ENCODE measurements at regions not wholly inside any gene's neighbourhood (a gene's known extent, or its start where the extent isn't known, plus 50 kb on each side); places are given as distances from the start of the nearest gene placed in this dataset.

DNA sequence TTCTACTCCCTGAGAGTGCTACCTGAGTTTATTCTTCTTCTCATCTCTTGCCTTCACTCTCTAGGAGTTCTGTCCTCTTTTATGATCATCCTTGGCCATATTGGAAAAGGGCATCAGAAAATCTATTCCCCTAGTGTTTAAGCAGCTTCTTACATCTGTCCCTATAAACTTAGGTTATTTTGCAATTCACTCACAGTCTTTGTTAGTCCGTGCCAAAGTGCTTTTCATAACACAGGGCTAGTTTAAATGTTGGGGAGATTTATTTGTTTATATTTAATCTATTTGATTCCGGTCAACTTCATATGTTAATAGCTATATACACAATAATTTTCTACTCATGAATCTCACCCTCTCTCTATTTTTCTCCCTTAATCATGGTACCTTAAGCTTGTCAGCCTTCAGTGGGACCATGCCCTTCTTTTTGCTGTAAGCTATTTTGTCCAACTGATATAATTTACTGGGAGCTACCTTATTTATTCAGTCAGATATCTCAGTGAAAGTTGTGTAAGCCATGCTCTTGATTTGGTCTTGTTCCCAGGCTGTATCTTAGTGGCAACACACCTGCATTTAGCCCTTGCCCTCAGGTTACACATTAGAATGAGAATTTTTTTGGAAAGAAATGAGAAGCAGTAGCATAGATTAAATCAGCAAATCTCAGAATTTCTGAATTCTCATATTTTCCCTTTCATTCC is 106.3 kb upstream of the SMYD2 start:
- H3K4me3 ChIP-seq, result no peak overlapping the region
- H3K27ac ChIP-seq, result no peak overlapping the region
- intact Hi-C loops (cut with DNase I), result no loop called here
- H3K36me3 ChIP-seq, result no peaks in the 10 kb centered on the region
- no peaks in the 10 kb centered on the region for H3K27me3 ChIP-seq
- DNase-seq, result no peak
- H3K4me1 ChIP-seq, result no peaks in the 10 kb centered on the region
- H3K9ac ChIP-seq (ENCODE audit: low read depth in 2 of 2, low read length in 2 of 2), result no peak overlapping the region
- TF ChIP-seq, protein P1, sequence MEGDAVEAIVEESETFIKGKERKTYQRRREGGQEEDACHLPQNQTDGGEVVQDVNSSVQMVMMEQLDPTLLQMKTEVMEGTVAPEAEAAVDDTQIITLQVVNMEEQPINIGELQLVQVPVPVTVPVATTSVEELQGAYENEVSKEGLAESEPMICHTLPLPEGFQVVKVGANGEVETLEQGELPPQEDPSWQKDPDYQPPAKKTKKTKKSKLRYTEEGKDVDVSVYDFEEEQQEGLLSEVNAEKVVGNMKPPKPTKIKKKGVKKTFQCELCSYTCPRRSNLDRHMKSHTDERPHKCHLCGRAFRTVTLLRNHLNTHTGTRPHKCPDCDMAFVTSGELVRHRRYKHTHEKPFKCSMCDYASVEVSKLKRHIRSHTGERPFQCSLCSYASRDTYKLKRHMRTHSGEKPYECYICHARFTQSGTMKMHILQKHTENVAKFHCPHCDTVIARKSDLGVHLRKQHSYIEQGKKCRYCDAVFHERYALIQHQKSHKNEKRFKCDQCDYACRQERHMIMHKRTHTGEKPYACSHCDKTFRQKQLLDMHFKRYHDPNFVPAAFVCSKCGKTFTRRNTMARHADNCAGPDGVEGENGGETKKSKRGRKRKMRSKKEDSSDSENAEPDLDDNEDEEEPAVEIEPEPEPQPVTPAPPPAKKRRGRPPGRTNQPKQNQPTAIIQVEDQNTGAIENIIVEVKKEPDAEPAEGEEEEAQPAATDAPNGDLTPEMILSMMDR (IDR thresholded peaks at IDR 0.05), result no peak
- H3K9me3 ChIP-seq, result no peaks in the 10 kb centered on the region

- H3K27me3 ChIP-seq, result no peaks in the 10 kb centered on the region
- no peaks in the 10 kb centered on the region for H3K4me1 ChIP-seq
- no peaks in the 10 kb centered on the region for H3K36me3 ChIP-seq
- no peak overlapping the region for H3K4me3 ChIP-seq
- intact Hi-C loops (cut with DNase I), result no loop called here
- TF ChIP-seq, protein P1 (IDR thresholded peaks at IDR 0.05), result no peak
- H3K9me3 ChIP-seq, result no peaks in the 10 kb centered on the region
- DNase-seq, result no peak
- H3K27ac ChIP-seq, result no peak overlapping the region
- H3K9ac ChIP-seq (ENCODE audit: low read depth in 2 of 2, low read length in 2 of 2), result no peak overlapping the region
Measured at GRCh38 chr1:214178102-214178501, 102.9 kb upstream of the SMYD2 start.

DNA sequence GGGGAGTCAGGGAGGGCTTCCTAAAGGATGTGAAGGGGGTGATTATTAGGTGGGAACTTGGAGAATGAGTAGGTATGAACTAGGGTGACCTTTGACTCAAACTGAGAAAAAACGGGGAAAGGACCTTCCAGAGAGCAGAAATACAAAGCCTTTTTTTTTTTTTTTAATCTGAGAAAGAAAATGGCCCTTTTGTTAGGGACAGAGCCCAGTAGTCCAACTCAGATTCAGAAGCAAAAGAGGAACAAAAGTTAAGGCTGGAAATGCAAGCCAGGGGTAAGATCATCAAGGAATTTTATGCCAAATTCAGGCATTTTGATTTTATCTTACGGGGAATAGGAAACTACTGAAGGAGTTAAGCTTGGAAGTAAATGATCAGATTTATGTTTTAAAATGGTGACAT is 96.0 kb upstream of the SMYD2 start:
- Histone ChIP-seq H3K27me3 (peaks cover 27% of the 10 kb centered on the region), H3K4me1 (no peaks in the 10 kb centered on the region), H3K4me3 (no peak overlapping the region), H3K27ac (no peak overlapping the region), H3K9me3 (no peaks in the 10 kb centered on the region), H3K9ac (ENCODE audit: low read depth in 2 of 2, low read length in 2 of 2) (no peak overlapping the region), H3K36me3 (no peaks in the 10 kb centered on the region)
- TF ChIP-seq, protein P1 (IDR thresholded peaks at IDR 0.05), result no peak
- DNase-seq, result no peak
- intact Hi-C loops (cut with DNase I), result no loop called here

DNA sequence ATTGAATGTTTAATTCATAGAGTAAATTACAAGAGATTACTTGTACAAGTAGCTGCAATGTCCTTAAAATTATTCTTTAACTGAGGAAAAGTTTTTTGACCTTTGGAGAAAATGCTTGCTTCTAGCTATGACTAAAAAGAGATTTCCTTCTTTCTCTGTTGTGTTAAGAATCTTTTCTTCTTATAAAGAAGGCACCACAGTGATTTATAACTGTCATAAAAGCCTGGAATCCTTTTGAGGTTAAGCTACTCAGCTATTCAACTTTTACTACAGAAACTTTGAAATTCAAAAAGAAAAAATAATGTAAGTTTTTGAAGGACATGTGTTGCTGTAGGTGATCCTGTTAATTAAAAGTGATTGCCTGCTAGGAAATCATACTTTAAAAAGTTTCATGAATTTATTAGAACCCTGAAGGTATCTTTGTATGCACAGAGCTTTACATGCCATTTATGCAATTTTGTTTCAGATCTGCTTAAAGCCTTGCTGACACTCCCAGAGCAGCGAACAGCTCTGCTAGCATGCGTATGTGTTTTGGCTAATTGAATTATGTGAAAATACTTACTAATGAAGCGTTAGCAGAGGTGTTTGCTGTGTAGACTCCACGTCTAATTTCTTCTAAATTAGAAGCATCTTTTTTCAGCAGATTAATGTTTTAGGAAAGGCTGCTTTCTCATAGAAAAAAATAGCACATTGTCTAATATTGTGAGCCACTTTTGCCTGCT is 94.7 kb upstream of the SMYD2 start:
- Histone ChIP-seq H3K27me3 (peaks cover 27% of the 10 kb centered on the region), H3K9me3 (no peaks in the 10 kb centered on the region)
- TF ChIP-seq, protein P1 (IDR thresholded peaks at IDR 0.05), result no peak

GRCh38 chr1:214187121-214187900 is 93.6 kb upstream of the SMYD2 start:
- Histone ChIP-seq H3K9me3 (no peaks in the 10 kb centered on the region), H3K9ac (ENCODE audit: low read depth in 2 of 2, low read length in 2 of 2) (no peak overlapping the region), H3K4me1 (no peaks in the 10 kb centered on the region), H3K27ac (no peak overlapping the region), H3K36me3 (no peaks in the 10 kb centered on the region), H3K27me3 (peaks cover 27% of the 10 kb centered on the region), H3K4me3 (no peak overlapping the region)
- no peak for DNase-seq
- TF ChIP-seq, protein P1 (IDR thresholded peaks at IDR 0.05), result no peak
- intact Hi-C loops (cut with DNase I), result no loop called here

More for the DNA sequence above, 94.7 kb upstream of the SMYD2 start:
- Histone ChIP-seq H3K9ac (ENCODE audit: low read depth in 2 of 2, low read length in 2 of 2) (no peak overlapping the region), H3K4me3 (no peak overlapping the region), H3K4me1 (no peaks in the 10 kb centered on the region), H3K36me3 (no peaks in the 10 kb centered on the region), H3K27ac (no peak overlapping the region)
- no peak for DNase-seq
- intact Hi-C loops (cut with DNase I), result no loop called here
